Activated naive CD4-positive, alpha-beta T cell treated with anti-CD3 and anti-CD28 coated beads, Interleukin-2, amount 10 ng/mL, durations not matched to agents 7 days and 5 days (primary cell): ENCODE measurements at regions not wholly inside any gene's neighbourhood (a gene's known extent, or its start where the extent isn't known, plus 50 kb on each side); places are given as distances from the start of the nearest gene placed in this dataset.

Source experiments
- CTCF ChIA-PET: fragments of 350-600 bp; sonication (Branson Sonifier 250); formaldehyde crosslinking; loops from one replicate; lab custom pipeline; 2021; ENCODE audit warnings: antibody characterized with exemption; lab: Charles Lee
- DNase-seq: peaks from one replicate; pipeline ENCODE4 v3.0.0-alpha.2; 2020
- H3K27ac Mint-ChIP-seq: one replicate; pipeline ENCODE4 v1.8.0; 2021; ENCODE audit warnings: mild to moderate bottlenecking, moderate library complexity, mixed read lengths
- H3K27me3 Mint-ChIP-seq: one replicate; pipeline ENCODE4 v1.8.0; 2021; ENCODE audit warnings: mild to moderate bottlenecking, mixed read lengths
- H3K36me3 Mint-ChIP-seq: one replicate; pipeline ENCODE4 v1.8.0; 2021; ENCODE audit warnings: mixed read lengths
- H3K4me1 Mint-ChIP-seq: one replicate; pipeline ENCODE4 v1.8.0; 2021; ENCODE audit warnings: mixed read lengths
- H3K4me3 Mint-ChIP-seq: one replicate; pipeline ENCODE4 v1.8.0; 2021; ENCODE audit warnings: mild to moderate bottlenecking, moderate library complexity, mixed read lengths
- H3K9me3 Mint-ChIP-seq: one replicate; pipeline ENCODE4 v1.8.0; 2021; ENCODE audit warnings: mixed read lengths

- Mint-ChIP-seq H3K4me1 (no peaks in the 10 kb centered on the region), H3K27ac (no peak overlapping the region), H3K36me3 (no peaks in the 10 kb centered on the region), H3K4me3 (no peak overlapping the region), H3K27me3 (peaks cover 4% of the 10 kb centered on the region), H3K9me3 (no peaks in the 10 kb centered on the region)
- DNase-seq, result no peak
- CTCF ChIA-PET, result no interaction called here
These were observed 182.5 kb downstream of the MAFB start for GRCh38 chr20:40506537-40506939.

DNA sequence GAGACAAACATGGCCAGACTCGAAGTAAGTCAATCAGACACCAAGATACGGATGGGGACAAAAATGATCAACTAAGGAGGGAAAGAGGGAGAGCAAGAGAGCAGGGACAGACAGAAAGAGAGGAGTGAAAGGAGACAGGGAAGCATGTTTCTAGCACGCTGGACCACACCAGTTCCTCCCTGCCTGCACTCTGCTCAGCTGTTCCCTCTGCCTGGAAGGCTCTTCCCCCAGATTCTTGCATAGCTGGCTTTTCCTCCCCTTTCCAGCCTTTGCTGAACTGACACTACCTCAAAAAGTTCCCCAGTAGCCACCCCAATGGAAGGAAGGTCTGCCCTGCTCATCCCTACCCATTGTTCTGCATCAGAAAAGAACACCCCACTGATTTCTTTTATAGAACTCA is 185.9 kb downstream of the MAFB start:
- DNase-seq, result no peak
- H3K27ac Mint-ChIP-seq, result no peak overlapping the region

DNA sequence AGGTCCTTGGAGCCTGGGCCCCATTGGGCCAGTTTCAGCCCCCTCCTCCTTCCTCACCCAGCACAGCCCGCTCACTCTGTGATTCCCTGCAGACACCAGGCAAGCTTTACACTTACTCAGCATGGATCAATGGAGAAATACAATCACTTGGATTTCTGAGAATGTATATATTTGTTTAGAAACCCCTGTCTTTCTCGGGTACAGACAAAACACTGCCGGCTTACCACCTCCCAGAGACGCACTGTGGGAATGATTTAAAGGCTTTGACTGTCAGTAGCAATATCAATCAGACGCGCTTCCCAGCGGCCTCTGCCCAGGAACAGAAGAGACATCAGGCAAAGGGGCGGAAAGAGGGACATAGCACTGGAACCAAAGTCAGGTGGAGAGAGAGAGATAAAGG is 186.5 kb downstream of the MAFB start:
- Mint-ChIP-seq H3K9me3 (no peaks in the 10 kb centered on the region), H3K36me3 (no peaks in the 10 kb centered on the region), H3K27me3 (peaks cover 4% of the 10 kb centered on the region), H3K27ac (no peak overlapping the region), H3K4me3 (no peak overlapping the region), H3K4me1 (no peaks in the 10 kb centered on the region)
- no peak for DNase-seq
- CTCF ChIA-PET, result no interaction called here

More for the DNA sequence above, 185.9 kb downstream of the MAFB start:
- peaks cover 4% of the 10 kb centered on the region for H3K27me3 Mint-ChIP-seq
- CTCF ChIA-PET, result no interaction called here
- H3K4me1 Mint-ChIP-seq, result no peaks in the 10 kb centered on the region
- H3K4me3 Mint-ChIP-seq, result no peak overlapping the region
- no peaks in the 10 kb centered on the region for H3K36me3 Mint-ChIP-seq
- H3K9me3 Mint-ChIP-seq, result no peaks in the 10 kb centered on the region

- no peak for DNase-seq
- Mint-ChIP-seq H3K27ac (no peak overlapping the region), H3K27me3 (no peaks in the 10 kb centered on the region), H3K36me3 (no peaks in the 10 kb centered on the region), H3K4me1 (no peaks in the 10 kb centered on the region), H3K9me3 (no peaks in the 10 kb centered on the region), H3K4me3 (no peak overlapping the region)
- CTCF ChIA-PET, result no interaction called here
These were observed 189.6 kb downstream of the MAFB start for GRCh38 chr20:40499391-40499790.

- Mint-ChIP-seq H3K4me3 (no peak overlapping the region), H3K27me3 (no peaks in the 10 kb centered on the region), H3K27ac (no peak overlapping the region), H3K9me3 (no peaks in the 10 kb centered on the region), H3K4me1 (no peaks in the 10 kb centered on the region), H3K36me3 (no peaks in the 10 kb centered on the region)
- CTCF ChIA-PET, result no interaction called here
- DNase-seq, result no peak
These were observed 190.9 kb downstream of the MAFB start for GRCh38 chr20:40497899-40498691.

DNA sequence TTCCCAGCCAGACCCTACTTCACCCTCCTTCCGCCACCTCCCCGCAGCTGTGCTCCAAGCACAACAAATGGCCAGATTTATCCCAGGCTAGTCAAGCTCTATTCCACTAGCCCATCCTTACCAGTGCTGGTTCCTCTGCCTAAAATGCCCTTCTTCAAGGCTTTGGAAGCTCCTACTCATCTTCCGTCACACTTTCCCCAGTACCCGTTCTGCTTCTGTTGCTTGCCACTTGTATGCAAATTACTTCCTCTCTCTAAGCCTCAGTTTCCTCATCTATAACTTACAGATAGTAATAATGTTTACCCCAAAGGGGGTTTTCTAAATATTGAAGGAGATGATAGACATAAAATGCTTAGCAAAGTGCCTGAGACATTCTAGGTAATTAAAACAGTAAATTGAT is 193.1 kb downstream of the MAFB start:
- CTCF ChIA-PET, result no interaction called here
- H3K27me3 Mint-ChIP-seq, result no peaks in the 10 kb centered on the region
- no peaks in the 10 kb centered on the region for H3K4me1 Mint-ChIP-seq

DNA sequence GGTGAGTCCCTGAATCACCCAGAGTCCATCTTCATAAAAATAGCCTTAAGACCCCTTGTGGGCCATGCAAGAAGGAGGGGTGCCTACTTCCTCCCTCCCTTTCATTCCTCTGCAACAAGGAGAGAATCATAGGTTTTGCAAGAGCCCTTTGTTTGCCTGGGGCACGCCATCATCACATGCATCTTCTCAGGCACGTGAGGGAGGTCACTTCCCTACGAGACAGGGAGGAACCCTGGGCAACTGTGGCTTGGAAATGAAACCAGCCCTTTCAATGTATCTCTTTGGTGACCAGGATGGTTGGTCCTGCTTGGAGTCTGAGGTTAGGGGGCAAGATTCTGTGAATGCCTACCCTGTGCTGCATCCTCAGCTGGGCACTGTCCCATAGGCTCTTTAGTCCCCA is 194.8 kb downstream of the MAFB start:
- Mint-ChIP-seq H3K4me1 (no peaks in the 10 kb centered on the region), H3K9me3 (peaks cover 3% of the 10 kb centered on the region), H3K27ac (no peak overlapping the region), H3K4me3 (no peak overlapping the region), H3K36me3 (no peaks in the 10 kb centered on the region), H3K27me3 (no peaks in the 10 kb centered on the region)
- DNase-seq, result no peak
- CTCF ChIA-PET, result no interaction called here

More for the DNA sequence above, 193.1 kb downstream of the MAFB start:
- DNase-seq, result no peak
- Mint-ChIP-seq H3K36me3 (no peaks in the 10 kb centered on the region), H3K9me3 (no peaks in the 10 kb centered on the region), H3K27ac (no peak overlapping the region), H3K4me3 (no peak overlapping the region)

DNA sequence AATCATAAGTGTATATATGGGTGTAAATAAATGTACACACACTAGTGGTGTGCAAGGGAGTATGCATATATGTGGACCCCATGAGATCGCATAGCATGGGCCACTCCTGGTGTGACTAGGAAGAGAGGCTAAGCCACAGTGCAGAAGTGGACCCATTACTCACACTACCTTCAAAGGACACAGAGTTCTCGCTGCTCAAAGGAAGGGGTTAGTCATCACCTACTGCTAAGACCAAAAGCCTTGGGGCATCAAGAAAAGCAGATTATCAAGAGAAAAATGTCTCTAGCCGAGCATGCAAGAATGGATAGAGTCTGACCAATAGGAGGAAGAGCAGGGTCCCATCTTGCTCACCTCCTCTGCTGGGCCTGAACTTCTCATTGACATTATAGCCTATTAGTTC is 195.5 kb downstream of the MAFB start:
- no peak overlapping the region for H3K4me3 Mint-ChIP-seq
- no peaks in the 10 kb centered on the region for H3K4me1 Mint-ChIP-seq
- no peaks in the 10 kb centered on the region for H3K27me3 Mint-ChIP-seq
- no peak overlapping the region for H3K27ac Mint-ChIP-seq
- no peak for DNase-seq
- H3K36me3 Mint-ChIP-seq, result no peaks in the 10 kb centered on the region
- peaks cover 4% of the 10 kb centered on the region for H3K9me3 Mint-ChIP-seq
- CTCF ChIA-PET, result no interaction called here

- peaks cover 4% of the 10 kb centered on the region for H3K9me3 Mint-ChIP-seq
- H3K36me3 Mint-ChIP-seq, result no peaks in the 10 kb centered on the region
- CTCF ChIA-PET, result no interaction called here
- H3K27me3 Mint-ChIP-seq, result no peaks in the 10 kb centered on the region
- H3K4me1 Mint-ChIP-seq, result no peaks in the 10 kb centered on the region
- H3K4me3 Mint-ChIP-seq, result no peak overlapping the region
- H3K27ac Mint-ChIP-seq, result no peak overlapping the region
- DNase-seq, result no peak
These were observed 196.0 kb downstream of the MAFB start for GRCh38 chr20:40493071-40493470.

- CTCF ChIA-PET, result no interaction called here
- no peak overlapping the region for H3K4me3 Mint-ChIP-seq
- no peaks in the 10 kb centered on the region for H3K27me3 Mint-ChIP-seq
- peaks cover 4% of the 10 kb centered on the region for H3K9me3 Mint-ChIP-seq
- no peak for DNase-seq
- H3K27ac Mint-ChIP-seq, result no peak overlapping the region
- no peaks in the 10 kb centered on the region for H3K4me1 Mint-ChIP-seq
- no peaks in the 10 kb centered on the region for H3K36me3 Mint-ChIP-seq
These were observed 197.9 kb downstream of the MAFB start for GRCh38 chr20:40491009-40491590.

DNA sequence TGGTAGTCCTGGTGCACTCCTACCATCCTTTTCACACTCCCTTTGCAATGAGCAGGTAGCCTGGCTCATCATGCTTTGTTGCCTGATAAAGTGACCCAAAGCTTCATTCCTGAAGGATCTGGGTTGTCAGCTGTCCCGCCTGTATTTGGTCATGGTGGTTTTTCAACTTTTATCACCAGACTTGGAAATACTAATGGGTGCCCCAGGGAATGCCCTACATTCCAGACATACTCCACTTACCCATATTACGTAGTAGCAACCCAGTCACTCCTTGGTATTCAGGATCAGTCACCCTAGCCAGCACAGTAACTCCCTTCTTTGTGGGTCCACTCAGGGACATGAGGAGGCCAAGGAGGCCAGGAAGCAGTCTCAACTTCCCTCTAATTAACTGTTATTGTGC is 199.2 kb downstream of the MAFB start:
- CTCF ChIA-PET, result no interaction called here
- Mint-ChIP-seq H3K36me3 (no peaks in the 10 kb centered on the region), H3K27ac (no peak overlapping the region), H3K4me3 (no peak overlapping the region), H3K4me1 (no peaks in the 10 kb centered on the region), H3K27me3 (no peaks in the 10 kb centered on the region), H3K9me3 (peaks cover 4% of the 10 kb centered on the region)
- no peak for DNase-seq

- CTCF ChIA-PET, result no interaction called here
- H3K27me3 Mint-ChIP-seq, result no peaks in the 10 kb centered on the region
- H3K27ac Mint-ChIP-seq, result no peak overlapping the region
- H3K36me3 Mint-ChIP-seq, result no peaks in the 10 kb centered on the region
- peaks cover 4% of the 10 kb centered on the region for H3K9me3 Mint-ChIP-seq
- H3K4me1 Mint-ChIP-seq, result no peaks in the 10 kb centered on the region
- no peak overlapping the region for H3K4me3 Mint-ChIP-seq
- DNase-seq, result no peak
These were observed 200.6 kb downstream of the MAFB start for GRCh38 chr20:40488401-40488800.

GRCh38 chr20:40486297-40486696 is 202.7 kb downstream of the MAFB start:
- Mint-ChIP-seq H3K4me3 (no peak overlapping the region), H3K9me3 (peaks cover 4% of the 10 kb centered on the region), H3K27ac (no peak overlapping the region), H3K36me3 (no peaks in the 10 kb centered on the region), H3K4me1 (no peaks in the 10 kb centered on the region), H3K27me3 (no peaks in the 10 kb centered on the region)
- no peak for DNase-seq
- CTCF ChIA-PET, result interaction anchor here (0.7 kb wide), 1 partner anchor 119 kb away, joined by 3 read pairs; no protein-coding TSS in a partner anchor

GRCh38 chr20:40481743-40482458 is 207.1 kb downstream of the MAFB start:
- H3K4me1 Mint-ChIP-seq, result no peaks in the 10 kb centered on the region
- DNase-seq, result no peak
- H3K27ac Mint-ChIP-seq, result no peak overlapping the region
- CTCF ChIA-PET, result no interaction called here
- no peaks in the 10 kb centered on the region for H3K9me3 Mint-ChIP-seq
- H3K27me3 Mint-ChIP-seq, result no peaks in the 10 kb centered on the region
- H3K4me3 Mint-ChIP-seq, result no peak overlapping the region
- no peaks in the 10 kb centered on the region for H3K36me3 Mint-ChIP-seq

- Mint-ChIP-seq H3K4me1 (no peaks in the 10 kb centered on the region), H3K27me3 (no peaks in the 10 kb centered on the region), H3K4me3 (no peak overlapping the region), H3K27ac (no peak overlapping the region), H3K9me3 (no peaks in the 10 kb centered on the region), H3K36me3 (no peaks in the 10 kb centered on the region)
- CTCF ChIA-PET, result no interaction called here
- DNase-seq, result no peak
These were observed 207.7 kb downstream of the MAFB start for GRCh38 chr20:40481337-40481736.
